HG03064 (cell line): ENCODE measurements at regions not wholly inside any gene's neighbourhood (a gene's known extent, or its start where the extent isn't known, plus 50 kb on each side); places are given as distances from the start of the nearest gene placed in this dataset.
"Not testable (repeated sequence)": the region's sequence is repeated elsewhere in the genome, so short reads cannot be mapped to it uniquely, and the experiment has no call there.

Experiments used
- ATAC-seq: cut with Tn5 transposase; IDR thresholded peaks from one replicate; pipeline ENCODE4 v1.9.1; 2021; ENCODE audit warnings: low read depth; ENCODE audit not compliant: unreplicated experiment

DNA sequence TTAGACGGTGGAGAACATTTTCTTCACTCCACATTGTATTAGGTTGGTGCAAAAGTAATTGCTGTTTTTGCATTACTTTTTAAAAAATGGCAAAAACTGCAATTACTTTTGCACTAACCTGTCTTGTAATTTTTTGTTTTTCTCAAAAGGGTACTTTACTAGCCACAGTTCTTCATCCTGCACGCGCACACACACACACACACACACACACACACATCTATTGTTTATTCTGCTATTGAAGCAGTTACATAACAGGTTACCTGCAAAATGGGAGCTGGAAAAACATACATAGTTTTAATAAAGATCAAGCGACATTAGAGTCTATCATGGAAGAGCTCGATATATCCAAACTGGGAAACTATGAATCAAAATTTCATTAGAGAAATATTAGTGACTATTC lies 235.2 kb downstream of the SIM1 start:
- ATAC-seq: no peak

GRCh38 chr6:100228834-100229441 lies 234.9 kb upstream of the MCHR2 start:
- ATAC-seq: peak; percentile 99

DNA sequence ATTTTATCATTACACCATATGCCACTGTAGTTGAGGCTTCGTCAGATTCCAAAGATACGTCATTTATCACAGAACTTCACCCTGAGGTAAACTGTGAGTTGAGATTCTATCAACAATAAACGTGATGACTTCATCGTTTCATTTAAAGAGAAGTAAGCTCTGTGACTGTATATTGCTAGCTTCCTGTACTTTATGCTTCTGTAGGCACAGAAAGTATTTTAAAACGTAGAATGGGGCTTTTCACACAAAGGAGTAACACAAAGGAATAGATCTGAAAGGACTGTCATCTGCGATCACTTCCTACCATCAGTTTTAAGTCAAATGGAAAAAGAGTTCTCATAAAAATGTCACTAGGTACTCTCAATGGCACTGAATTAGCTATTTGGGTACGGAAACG lies 234.4 kb upstream of the MCHR2 start:
- ATAC-seq: peak; percentile 15

DNA sequence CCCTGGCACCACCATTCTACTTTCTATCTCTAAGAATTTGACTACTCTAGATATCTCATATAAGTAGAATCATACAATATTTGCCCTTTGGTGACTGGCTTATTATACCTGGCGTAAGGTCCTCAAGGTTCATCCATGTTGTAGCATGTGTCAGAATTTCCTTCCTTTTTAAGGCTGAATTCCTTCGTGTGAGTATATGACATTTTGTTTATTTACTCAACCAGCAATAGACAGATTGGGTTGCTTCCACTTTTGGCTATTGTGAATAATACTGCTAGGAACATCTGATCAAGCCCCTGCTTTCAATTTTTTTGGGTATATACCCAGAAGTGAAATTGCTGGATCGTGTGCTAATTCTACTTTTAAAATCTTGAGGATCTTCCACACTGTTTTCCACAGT lies 232.8 kb upstream of the MCHR2 start:
- ATAC-seq: no peak

GRCh38 chr6:100223952-100224351 lies 229.9 kb upstream of the MCHR2 start:
- not testable (repeated sequence) for ATAC-seq

DNA sequence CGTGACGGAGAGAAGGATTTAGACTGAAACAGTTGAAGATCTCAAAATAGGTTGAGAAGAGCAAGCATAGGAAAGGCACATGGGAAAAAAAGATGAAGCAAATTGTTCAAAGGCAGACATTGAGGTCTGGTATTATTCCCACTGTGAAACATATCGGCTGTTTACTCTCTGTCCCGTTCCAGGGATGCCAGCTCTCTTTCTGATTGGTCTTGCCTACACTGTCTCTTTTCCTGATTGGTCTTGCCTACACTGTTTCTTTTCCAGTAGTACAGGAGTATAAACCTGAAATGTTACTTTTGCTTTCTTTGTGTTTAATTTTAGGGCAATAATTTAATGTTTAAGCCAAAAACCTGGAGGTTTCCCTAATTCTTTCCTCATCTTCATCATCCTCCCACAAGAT lies 226.5 kb upstream of the MCHR2 start:
- no peak for ATAC-seq

DNA sequence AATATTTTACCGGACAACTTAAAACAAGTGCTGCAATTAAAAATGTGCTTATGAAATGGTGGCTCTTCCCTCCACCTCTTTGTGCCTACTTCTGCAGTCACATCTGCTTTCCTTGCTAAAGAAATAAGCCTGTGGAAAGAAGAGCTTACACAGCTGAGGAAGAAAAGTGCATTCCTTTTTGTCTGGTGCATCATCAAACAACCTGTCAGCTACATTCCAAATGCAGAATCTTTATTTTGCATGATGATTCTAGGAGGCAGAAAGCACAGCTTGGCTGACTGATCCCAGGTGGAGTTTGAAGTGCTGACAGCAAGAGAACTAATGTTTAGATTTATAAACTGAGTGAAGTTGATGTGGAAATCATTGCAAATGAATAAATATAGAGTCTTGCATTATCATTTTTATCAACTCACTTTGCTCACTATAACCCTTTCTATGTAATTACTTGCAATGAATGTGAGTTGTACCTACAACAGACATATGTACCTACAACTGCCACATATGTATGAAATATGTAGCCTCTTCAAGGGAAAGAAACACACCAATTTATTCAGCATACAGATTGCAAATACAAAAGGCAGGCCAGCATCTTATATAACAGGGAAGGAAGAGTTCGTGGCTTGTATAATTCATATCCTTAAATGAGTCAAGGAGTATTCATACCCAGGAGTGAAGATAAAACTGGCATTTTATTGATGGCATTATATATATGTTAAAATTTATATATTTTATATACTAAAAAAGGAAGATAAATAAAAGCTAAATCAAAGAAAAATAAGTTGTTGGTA lies 223.4 kb upstream of the MCHR2 start:
- ATAC-seq: no peak

DNA sequence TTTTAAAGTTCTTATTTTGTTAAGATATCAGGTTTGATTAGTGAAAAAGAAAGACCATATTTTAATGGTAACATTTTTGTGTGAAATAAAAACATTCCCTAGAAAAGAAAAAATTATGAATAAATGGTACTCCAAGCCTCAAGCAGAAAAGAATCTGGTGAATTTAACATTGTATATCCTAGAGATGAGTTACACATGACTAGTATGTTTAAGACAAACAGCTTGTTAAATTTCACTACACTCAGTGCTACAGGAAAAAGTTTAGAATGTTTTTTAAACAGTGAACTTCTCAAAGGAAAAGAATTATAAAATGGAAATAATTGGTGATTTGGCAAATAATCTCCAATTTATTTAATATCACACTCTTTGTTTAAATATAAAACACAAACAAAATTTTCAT lies 222.7 kb upstream of the MCHR2 start:
- ATAC-seq: no peak

DNA sequence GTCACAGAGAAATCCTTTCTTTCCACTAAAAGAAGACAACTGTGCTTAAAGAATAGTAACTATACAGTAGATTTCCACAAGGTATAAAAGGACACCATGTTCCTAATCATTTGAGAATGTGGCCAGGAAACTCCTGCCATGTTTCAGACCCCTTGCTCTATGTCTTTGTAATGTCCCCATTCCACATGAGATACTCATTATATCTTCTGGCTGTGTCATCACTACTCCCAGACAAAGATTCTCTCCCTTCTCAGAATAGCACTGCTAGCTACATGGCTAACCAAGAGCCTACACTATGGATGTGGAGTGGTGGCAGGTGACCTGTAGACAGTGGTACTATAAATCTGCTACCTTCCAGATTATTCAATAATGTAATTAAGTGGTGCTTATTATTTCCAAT lies 218.1 kb upstream of the MCHR2 start:
- ATAC-seq: no peak

GRCh38 chr6:100210137-100211117 lies 216.4 kb upstream of the MCHR2 start:
- no peak for ATAC-seq

DNA sequence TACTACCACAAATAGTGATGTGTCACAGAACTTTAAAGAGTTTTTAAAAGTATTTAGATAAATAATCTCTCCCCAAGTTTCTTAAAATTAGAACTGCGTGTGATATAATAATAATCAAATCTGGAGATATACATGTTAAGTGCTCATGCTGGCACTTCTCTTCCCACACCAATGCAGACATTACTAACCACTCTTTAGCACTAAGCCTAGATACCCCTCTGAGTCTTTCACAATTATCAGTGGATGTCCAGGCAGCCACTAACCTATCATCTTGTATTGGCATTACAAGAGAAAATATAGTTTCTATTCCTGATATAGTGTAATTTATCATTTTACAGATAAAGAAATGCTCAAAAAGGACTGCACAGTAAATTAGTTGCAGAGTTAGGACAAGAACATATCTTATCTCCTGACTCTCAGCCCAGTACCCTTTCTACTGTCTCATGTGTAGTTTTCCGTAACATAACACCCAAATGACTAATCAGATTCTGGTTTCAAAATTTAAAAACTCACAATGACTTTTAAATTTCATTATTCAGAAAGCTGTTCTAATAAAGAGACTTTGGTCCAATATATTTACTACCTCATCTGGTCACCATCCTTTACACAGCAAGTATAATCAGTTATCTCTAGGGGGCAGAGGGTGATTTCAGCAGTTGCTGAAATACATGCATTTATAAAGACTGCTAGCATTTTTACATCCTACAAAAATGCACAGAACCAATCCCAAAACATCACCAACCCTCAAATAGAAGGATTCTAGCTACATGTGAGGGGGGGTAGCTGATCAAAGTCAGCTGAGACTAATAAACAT lies 215.5 kb upstream of the MCHR2 start:
- no peak for ATAC-seq

GRCh38 chr6:100203400-100203799 lies 209.4 kb upstream of the MCHR2 start:
- ATAC-seq: no peak

GRCh38 chr6:100202417-100203194 lies 208.6 kb upstream of the MCHR2 start:
- no peak for ATAC-seq

DNA sequence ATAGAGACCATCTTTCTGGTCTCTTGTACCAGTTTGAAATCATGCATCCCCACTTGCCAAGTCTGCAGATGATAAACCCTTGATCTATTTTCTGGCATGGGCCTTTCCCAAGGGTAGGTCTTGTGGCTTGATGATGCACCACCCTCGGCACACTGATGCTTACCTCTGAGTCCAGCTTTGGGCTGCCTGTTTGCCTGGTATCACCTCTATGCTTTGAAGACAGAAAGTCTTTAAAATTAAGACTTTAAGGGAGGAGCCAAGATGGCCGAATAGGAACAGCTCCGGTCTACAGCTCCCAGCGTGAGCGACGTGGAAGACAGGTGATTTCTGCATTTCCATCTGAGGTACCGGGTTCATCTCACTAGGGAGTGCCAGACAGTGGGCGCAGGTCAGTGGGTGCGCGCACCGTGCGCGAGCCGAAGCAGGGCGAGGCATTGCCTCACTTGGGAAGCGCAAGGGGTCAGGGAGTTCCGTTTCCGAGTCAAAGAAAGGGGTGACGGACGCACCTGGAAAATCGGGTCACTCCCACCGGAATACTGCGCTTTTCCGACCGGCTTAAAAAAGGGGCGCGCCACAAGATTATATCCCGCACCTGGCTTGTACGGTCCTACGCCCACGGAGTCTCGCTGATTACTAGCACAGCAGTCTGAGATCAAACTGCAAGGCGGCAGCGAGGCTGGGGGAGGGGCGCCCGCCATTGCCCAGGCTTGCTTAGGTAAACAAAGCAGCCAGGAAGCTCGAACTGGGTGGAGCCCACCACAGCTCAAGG lies 202.4 kb upstream of the MCHR2 start:
- ATAC-seq: not testable (repeated sequence)

DNA sequence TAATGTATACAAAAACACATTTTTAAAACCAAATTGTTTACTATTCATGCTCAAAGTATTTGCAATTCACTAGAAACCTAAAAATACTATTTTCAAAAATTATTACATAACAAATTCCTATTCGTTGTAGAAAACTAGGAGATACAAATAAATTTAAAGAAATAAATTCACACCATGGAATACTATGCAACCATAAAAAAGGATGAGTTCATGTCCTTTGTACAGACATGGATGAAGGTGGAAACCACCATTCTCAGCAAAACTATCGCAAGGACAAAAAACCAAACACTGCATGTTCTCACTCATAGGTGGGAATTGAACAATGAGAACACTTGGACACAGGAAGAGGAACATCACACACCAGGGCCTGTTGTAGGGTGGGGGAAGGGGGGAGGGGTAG lies 201.2 kb upstream of the MCHR2 start:
- not testable (repeated sequence) for ATAC-seq

DNA sequence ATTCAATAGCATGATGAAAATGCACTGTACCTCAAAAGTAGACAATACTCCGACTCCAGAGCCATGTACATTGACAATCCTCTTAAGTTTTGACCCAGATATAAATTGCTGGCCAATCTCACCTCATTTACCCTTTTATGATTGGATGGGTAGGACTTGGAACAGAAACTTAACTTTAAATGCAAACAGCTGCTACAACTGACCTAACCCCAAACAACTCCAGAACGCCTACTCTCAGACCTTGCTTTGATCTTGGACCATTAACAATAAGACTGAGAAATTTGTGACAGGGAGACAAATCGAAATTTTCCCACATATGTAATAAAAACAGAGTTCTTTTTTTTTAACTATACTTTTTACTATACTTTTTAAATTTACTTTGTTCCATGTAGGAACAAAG lies 200.5 kb upstream of the MCHR2 start:
- ATAC-seq: no peak

- no peak for ATAC-seq
These were observed 194.7 kb upstream of the MCHR2 start for GRCh38 chr6:100188754-100189153.

DNA sequence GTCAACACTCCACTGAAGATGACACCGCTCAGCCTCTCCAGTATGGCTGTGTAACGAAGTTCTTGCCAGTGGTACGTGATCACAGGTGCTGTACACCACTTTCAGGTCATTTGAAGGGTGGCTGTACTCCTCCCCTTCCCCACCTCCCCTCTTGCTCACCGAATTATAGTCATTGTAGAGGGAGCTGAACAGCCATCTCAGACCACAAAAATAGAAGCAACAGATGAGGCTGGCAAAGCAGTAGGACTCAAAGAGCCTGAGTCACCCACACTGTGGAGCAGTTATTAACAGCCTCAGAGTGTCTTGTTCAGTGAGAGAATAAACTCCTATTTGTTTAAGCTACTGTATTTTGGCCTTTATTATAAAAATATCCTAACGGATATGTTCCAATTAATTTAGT lies 192.5 kb upstream of the MCHR2 start:
- ATAC-seq: no peak

DNA sequence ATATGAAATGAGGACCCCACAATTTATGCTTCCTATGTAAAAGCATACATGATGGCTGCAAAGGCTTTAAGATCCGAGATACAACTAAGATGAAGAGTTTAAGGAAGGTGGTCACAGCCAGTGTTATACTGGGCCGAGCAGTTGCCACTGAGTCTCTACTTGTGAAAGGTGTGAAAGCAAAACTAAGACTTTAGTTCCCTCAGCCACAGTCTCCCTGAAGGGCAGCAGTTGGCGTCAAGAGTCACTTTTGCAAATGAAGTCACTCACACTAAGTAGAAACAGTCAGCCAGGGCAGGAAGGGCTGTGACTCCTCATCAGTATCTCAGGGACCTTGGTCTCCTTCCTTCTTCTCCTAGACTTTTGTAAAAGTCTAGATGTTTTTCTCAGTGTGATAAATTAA lies 191.6 kb upstream of the MCHR2 start:
- no peak for ATAC-seq
